Gastroesophageal sphincter (tissue), 4 donors: ENCODE measurements at regions not wholly inside any gene's neighbourhood (a gene's known extent, or its start where the extent isn't known, plus 50 kb on each side); places are given as distances from the start of the nearest gene placed in this dataset.

Source experiments
- ATAC-seq: fragments of 150-250 bp; one replicate; pipeline ENCODE4 v1.9.1; 2016; ENCODE audit warnings: mild to moderate bottlenecking, moderate library complexity
- H3K27ac ChIP-seq, 4 donors: fragments of 200-600 bp; sonication (generic) in 3 of 4; 1 replicate in 3 of 4; 2 replicates in 1 of 4; pipeline ENCODE4 v1.5.1; 2016 to 2019
- H3K27me3 ChIP-seq: fragments of 200-600 bp; sonication (generic); one replicate; pipeline ENCODE4 v1.5.1; 2019
- H3K36me3 ChIP-seq, 2 donors: fragments of 200-600 bp; sonication (generic); one replicate each; pipeline ENCODE4 v1.5.1; 2019; ENCODE audit warnings: control low read depth in 1 of 2
- H3K4me1 ChIP-seq, 3 donors: fragments of 200-600 bp; sonication (generic); 1 replicate in 2 of 3; 2 replicates in 1 of 3; pipeline ENCODE4 v1.5.1; 2016 to 2019; ENCODE audit warnings: control low read depth in 2 of 3
- H3K4me3 ChIP-seq, 2 donors: fragments of 200-600 bp; sonication (generic); one replicate each; pipeline ENCODE4 v1.5.1; 2019; ENCODE audit warnings: mild to moderate bottlenecking in 1 of 2, moderate library complexity in 1 of 2
- H3K9me3 ChIP-seq, 3 donors: fragments of 200-600 bp; sonication (generic); one replicate each; pipeline ENCODE4 v1.5.1; 2017 to 2019; ENCODE audit warnings: control low read depth in 2 of 3
- CTCF ChIP-seq, 4 experiments: fragments of 200-600 bp in 2 of 4; fragments of 450-650 bp in 2 of 4; sonication (generic) in 1 of 4; IDR thresholded peaks; one replicate each; pipeline ENCODE4 v1.5.1; 2017 to 2019; ENCODE audit warnings: antibody characterized with exemption in 4 of 4, mild to moderate bottlenecking in 2 of 4, moderate library complexity in 2 of 4
- EP300 ChIP-seq: sonication (generic); formaldehyde crosslinking; IDR thresholded peaks from one replicate; pipeline ENCODE4 v1.6.1; 2017; ENCODE audit warnings: antibody characterized with exemption, mild to moderate bottlenecking
- POLR2A ChIP-seq, 2 donors: fragments of 450-650 bp; IDR thresholded peaks; one replicate each; pipeline ENCODE4 v1.6.1; 2017; ENCODE audit warnings: antibody characterized with exemption in 2 of 2, mild to moderate bottlenecking in 2 of 2, moderate library complexity in 1 of 2
- POLR2AphosphoS5 ChIP-seq: sonication (generic); formaldehyde crosslinking; IDR thresholded peaks from one replicate; pipeline ENCODE4 v1.6.1; 2017; ENCODE audit warnings: antibody characterized with exemption
- WGBS, 2 donors: methylation state at CpG; one replicate each; pipeline ENCODE4 v1.1.5; 2018; ENCODE audit warnings: low coverage in 1 of 2; 5-methylcytosine and 5-hydroxymethylcytosine counted together

GRCh38 chr10:65754112-65754511 is 1171.7 kb upstream of the LRRTM3 start:
- no peak overlapping the region for H3K27ac ChIP-seq
- H3K27me3 ChIP-seq = no peaks in the 10 kb centered on the region
- WGBS, 2 donors = 42 to 77% methylated on average over 2 of the region's 2 CpGs
- H3K4me1 ChIP-seq = no peaks in the 10 kb centered on the region
- no peak for TF ChIP-seq POLR2A (IDR thresholded peaks at IDR 0.05)
- no peak for TF ChIP-seq POLR2AphosphoS5
- TF ChIP-seq EP300 = no peak
- TF ChIP-seq CTCF (IDR thresholded peaks at IDR 0.05) = no peak
- H3K36me3 ChIP-seq = no peaks in the 10 kb centered on the region
- H3K4me3 ChIP-seq = no peak overlapping the region
- no peak for ATAC-seq
- H3K9me3 ChIP-seq = no peaks in the 10 kb centered on the region

- Histone ChIP-seq H3K27ac (no peak overlapping the region), H3K36me3 (no peaks in the 10 kb centered on the region), H3K4me3 (no peak overlapping the region), H3K27me3 (no peaks in the 10 kb centered on the region), H3K4me1 (no peaks in the 10 kb centered on the region), H3K9me3 (no peaks in the 10 kb centered on the region)
- WGBS, 2 donors = 89 to 95% methylated on average over 3 of the region's 3 CpGs
- ATAC-seq = no peak
- TF ChIP-seq POLR2A (IDR thresholded peaks at IDR 0.05) = no peak
Measured at GRCh38 chr10:65762311-65762710, 1163.5 kb upstream of the LRRTM3 start.

GRCh38 chr10:65765006-65765541 is 1160.8 kb upstream of the LRRTM3 start:
- ATAC-seq = no peak
- no peak overlapping the region for H3K4me3 ChIP-seq
- 74 to 91% methylated on average over 1 of the region's 1 CpG for WGBS, 2 donors
- no peaks in the 10 kb centered on the region for H3K36me3 ChIP-seq
- no peaks in the 10 kb centered on the region for H3K9me3 ChIP-seq
- H3K4me1 ChIP-seq = no peaks in the 10 kb centered on the region
- no peaks in the 10 kb centered on the region for H3K27me3 ChIP-seq
- TF ChIP-seq POLR2A (IDR thresholded peaks at IDR 0.05) (no peak), EP300 (no peak), CTCF (IDR thresholded peaks at IDR 0.05) (no peak), POLR2AphosphoS5 (no peak)
- H3K27ac ChIP-seq = no peak overlapping the region

GRCh38 chr10:65769828-65770227 is 1156.0 kb upstream of the LRRTM3 start:
- H3K4me1 ChIP-seq = no peaks in the 10 kb centered on the region
- no peak for ATAC-seq
- H3K27me3 ChIP-seq = no peaks in the 10 kb centered on the region
- TF ChIP-seq POLR2A (IDR thresholded peaks at IDR 0.05) (no peak), POLR2AphosphoS5 (no peak), EP300 (no peak), CTCF (IDR thresholded peaks at IDR 0.05) (no peak)
- no peak overlapping the region for H3K27ac ChIP-seq
- no peak overlapping the region for H3K4me3 ChIP-seq
- WGBS, 2 donors = 75 to 93% methylated on average over 1 of the region's 1 CpG
- no peaks in the 10 kb centered on the region for H3K36me3 ChIP-seq
- H3K9me3 ChIP-seq = no peaks in the 10 kb centered on the region

GRCh38 chr10:65778753-65779152 is 1147.1 kb upstream of the LRRTM3 start:
- no peaks in the 10 kb centered on the region for H3K4me1 ChIP-seq
- no peak overlapping the region for H3K27ac ChIP-seq
- TF ChIP-seq POLR2AphosphoS5 (no peak), POLR2A (IDR thresholded peaks at IDR 0.05) (no peak), CTCF (IDR thresholded peaks at IDR 0.05) (no peak)
- H3K27me3 ChIP-seq = no peaks in the 10 kb centered on the region
- no peak for ATAC-seq
- H3K9me3 ChIP-seq = no peaks in the 10 kb centered on the region
- WGBS, 2 donors = 100% methylated on average over 2 of the region's 6 CpGs; no CpG with 5 or more reads in 1 of the 2 donors
- no peak overlapping the region for H3K4me3 ChIP-seq
- no peaks in the 10 kb centered on the region for H3K36me3 ChIP-seq
